OCI-LY7 (cell line): ENCODE measurements at regions not wholly inside any gene's neighbourhood (a gene's known extent, or its start where the extent isn't known, plus 50 kb on each side); places are given as distances from the start of the nearest gene placed in this dataset. TPM values are rescaled to one million over a fixed set of nuclear protein-coding genes. Genes with fewer than 3 reads are reported as not detected.

Experiments used
- BruUV-seq: library from RNA; stranded (reverse); fragments of 400-500 nt; replicated peaks from 2 replicates; lab custom pipeline; 2021; lab: Mats Ljungman, UMichigan
- CTCF ChIA-PET: fragments of 300-600 bp; sonication (Branson Sonifier 250); formaldehyde crosslinking; loops from one replicate; lab custom pipeline; 2022; ENCODE audit warnings: antibody characterized with exemption; ENCODE audit not compliant: unreplicated experiment; lab: Charles Lee
- POLR2A ChIA-PET: fragments of 300-600 bp; sonication (Branson Sonifier 250); formaldehyde crosslinking; loops from one replicate; lab custom pipeline; 2022; ENCODE audit warnings: antibody characterized with exemption; lab: Charles Lee
- DNase-seq: peaks from one replicate; pipeline ENCODE4 v3.0.0-alpha.2; 2015; ENCODE audit warnings: low spot score
- H2AFZ ChIP-seq: fragments of 200-600 bp; sonication (generic), shearing (Covaris generic); 2 replicates; pipeline ENCODE4 v1.6.1; 2014; ENCODE audit warnings: mild to moderate bottlenecking, antibody characterized with exemption, low read length, moderate library complexity
- H3K27ac ChIP-seq: fragments of 200-600 bp; sonication (generic); 2 replicates; pipeline ENCODE4 v1.5.1; 2014; ENCODE audit warnings: mixed run types, low read depth, mild to moderate bottlenecking, moderate library complexity, low read length, inconsistent platforms; ENCODE audit not compliant: poor library complexity, severe bottlenecking
- H3K36me3 ChIP-seq: fragments of 200-600 bp; sonication (generic); 2 replicates; pipeline ENCODE4 v1.6.1; 2014; ENCODE audit warnings: mild to moderate bottlenecking, antibody characterized with exemption, low read length, moderate library complexity, mixed read lengths; ENCODE audit not compliant: insufficient read depth
- H3K4me1 ChIP-seq: fragments of 200-600 bp; sonication (generic); 2 replicates; pipeline ENCODE4 v1.5.1; 2014; ENCODE audit warnings: mild to moderate bottlenecking, low read length; ENCODE audit not compliant: insufficient read depth, poor library complexity, severe bottlenecking
- H3K4me2 ChIP-seq: fragments of 200-600 bp; sonication (generic); 2 replicates; pipeline ENCODE4 v1.6.1; 2014; ENCODE audit warnings: mild to moderate bottlenecking, low read length
- H3K4me3 ChIP-seq: fragments of 200-600 bp; sonication (generic); 2 replicates; pipeline ENCODE4 v1.5.1; 2014; ENCODE audit warnings: mild to moderate bottlenecking, low read depth, low read length; ENCODE audit not compliant: poor library complexity, severe bottlenecking
- H3K79me2 ChIP-seq: fragments of 200-600 bp; sonication (generic); 2 replicates; pipeline ENCODE4 v1.6.1; 2016; ENCODE audit warnings: low read depth, mild to moderate bottlenecking, low read length, moderate library complexity, mixed read lengths; ENCODE audit not compliant: insufficient read depth
- H3K9me2 ChIP-seq: fragments of 200-600 bp; sonication (generic); 2 replicates; pipeline ENCODE4 v1.6.1; 2016; ENCODE audit warnings: mild to moderate bottlenecking, low read length, mixed read lengths; ENCODE audit not compliant: insufficient read depth
- H3K9me3 ChIP-seq: fragments of 200-600 bp; sonication (generic); 2 replicates; pipeline ENCODE4 v1.6.1; 2014; ENCODE audit warnings: mild to moderate bottlenecking, mixed run types, low read length, mixed read lengths
- H4K20me1 ChIP-seq: fragments of 200-600 bp; sonication (generic); 2 replicates; pipeline ENCODE4 v1.6.1; 2014; ENCODE audit warnings: mild to moderate bottlenecking, antibody characterized with exemption, low read length, moderate library complexity, mixed read lengths; ENCODE audit not compliant: insufficient read depth
- EZH2phosphoT487 ChIP-seq: fragments of 200-600 bp; sonication (generic); IDR thresholded peaks from 2 replicates; pipeline ENCODE4 v1.6.1; 2018; ENCODE audit warnings: low read depth, borderline replicate concordance, mild to moderate bottlenecking, mixed run types, antibody characterized with exemption, low read length, moderate library complexity, mixed read lengths
- intact Hi-C: fragments of 100-400 bp; cut with micrococcal nuclease; formaldehyde crosslinking; loops from one replicate; pipeline ENCODE4 v1.10.0; 2022; ENCODE audit not compliant: unreplicated experiment
- small RNA-seq: library from RNA; depleted of rRNA; stranded (forward); fragments of <200 nt; gene quantifications from one replicate; pipeline ENCODE3, GENCODE V24; 2014
- TF ChIP-seq, protein P1 (sequence below): fragments of 200-600 bp; sonication (generic); conservative IDR thresholded peaks from 2 replicates; pipeline ENCODE4 v1.5.1; 2014; ENCODE audit warnings: mild to moderate bottlenecking, antibody characterized with exemption, low read length, moderate library complexity, mixed read lengths

DNA sequence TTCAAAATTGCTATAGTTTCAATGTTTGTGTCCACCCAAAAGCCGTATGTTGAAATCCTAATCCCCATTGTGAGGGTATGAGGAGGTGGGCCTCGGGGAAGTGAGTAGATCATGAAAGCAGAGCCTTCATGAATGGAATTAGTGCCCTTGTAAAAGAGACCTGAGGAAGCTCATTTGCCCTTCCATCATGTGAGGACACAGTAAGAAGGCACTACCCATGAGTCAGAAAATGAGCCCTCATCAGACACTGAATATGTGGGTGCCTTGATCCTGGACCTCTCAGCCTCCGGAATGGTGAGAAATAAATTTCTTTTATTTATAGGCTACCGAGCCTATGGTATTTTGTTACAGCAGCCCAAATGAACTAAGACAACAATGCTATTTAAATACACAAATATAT is 57.7 kb upstream of the EFHC2 start:
- TF ChIP-seq EZH2phosphoT487 = no peak
- TF ChIP-seq, protein P1, sequence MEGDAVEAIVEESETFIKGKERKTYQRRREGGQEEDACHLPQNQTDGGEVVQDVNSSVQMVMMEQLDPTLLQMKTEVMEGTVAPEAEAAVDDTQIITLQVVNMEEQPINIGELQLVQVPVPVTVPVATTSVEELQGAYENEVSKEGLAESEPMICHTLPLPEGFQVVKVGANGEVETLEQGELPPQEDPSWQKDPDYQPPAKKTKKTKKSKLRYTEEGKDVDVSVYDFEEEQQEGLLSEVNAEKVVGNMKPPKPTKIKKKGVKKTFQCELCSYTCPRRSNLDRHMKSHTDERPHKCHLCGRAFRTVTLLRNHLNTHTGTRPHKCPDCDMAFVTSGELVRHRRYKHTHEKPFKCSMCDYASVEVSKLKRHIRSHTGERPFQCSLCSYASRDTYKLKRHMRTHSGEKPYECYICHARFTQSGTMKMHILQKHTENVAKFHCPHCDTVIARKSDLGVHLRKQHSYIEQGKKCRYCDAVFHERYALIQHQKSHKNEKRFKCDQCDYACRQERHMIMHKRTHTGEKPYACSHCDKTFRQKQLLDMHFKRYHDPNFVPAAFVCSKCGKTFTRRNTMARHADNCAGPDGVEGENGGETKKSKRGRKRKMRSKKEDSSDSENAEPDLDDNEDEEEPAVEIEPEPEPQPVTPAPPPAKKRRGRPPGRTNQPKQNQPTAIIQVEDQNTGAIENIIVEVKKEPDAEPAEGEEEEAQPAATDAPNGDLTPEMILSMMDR = no peak
- Histone ChIP-seq H3K9me2 (no peaks in the 10 kb centered on the region), H3K4me1 (no peaks in the 10 kb centered on the region), H3K36me3 (no peaks in the 10 kb centered on the region), H3K4me2 (no peak overlapping the region), H3K27ac (no peak overlapping the region), H3K79me2 (no peaks in the 10 kb centered on the region), H2AFZ (no peak overlapping the region), H3K9me3 (no peaks in the 10 kb centered on the region), H3K4me3 (no peak overlapping the region), H4K20me1 (no peaks in the 10 kb centered on the region)
- CTCF ChIA-PET = no interaction called here
- POLR2A ChIA-PET = interaction anchor here (0.7 kb wide), 1 partner anchor 527 kb away, joined by 3 read pairs; no protein-coding TSS in a partner anchor
- DNase-seq = no peak
- intact Hi-C loops = no loop called here
- no TSS peak for BruUV-seq

DNA sequence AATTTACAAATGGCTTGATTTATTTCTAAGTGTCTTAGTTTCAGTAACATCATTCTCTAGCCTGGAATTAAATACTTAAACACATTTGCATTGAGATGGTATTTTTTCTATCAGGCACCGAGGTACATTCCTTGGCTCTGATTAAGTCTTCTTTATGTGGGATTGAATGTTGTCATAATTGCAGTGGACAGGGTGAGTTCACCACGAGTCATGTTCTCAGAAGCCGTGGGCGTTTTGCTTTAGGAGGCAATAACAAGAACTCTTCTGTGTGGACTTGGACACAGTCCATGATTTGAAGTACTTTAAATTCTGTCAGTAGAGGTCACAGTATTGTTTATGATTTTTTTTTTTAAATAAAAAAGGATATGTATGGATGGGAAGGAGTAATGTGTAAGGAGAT is 57.1 kb upstream of the EFHC2 start:
- BruUV-seq = no TSS peak
- Histone ChIP-seq H3K4me2 (no peak overlapping the region), H3K9me2 (no peaks in the 10 kb centered on the region), H3K27ac (no peak overlapping the region), H3K36me3 (no peaks in the 10 kb centered on the region), H2AFZ (no peak overlapping the region), H3K4me3 (no peak overlapping the region), H4K20me1 (no peaks in the 10 kb centered on the region), H3K9me3 (no peaks in the 10 kb centered on the region), H3K4me1 (no peaks in the 10 kb centered on the region), H3K79me2 (no peaks in the 10 kb centered on the region)
- CTCF ChIA-PET = no interaction called here
- TF ChIP-seq, protein P1 = no peak
- no peak for TF ChIP-seq EZH2phosphoT487
- intact Hi-C loops = no loop called here
- POLR2A ChIA-PET = interaction anchor here (0.6 to 0.7 kb wide), 2 partner anchors 105 to 528 kb away, joined by 3 to 5 read pairs; no protein-coding TSS in a partner anchor
- DNase-seq = no peak

DNA sequence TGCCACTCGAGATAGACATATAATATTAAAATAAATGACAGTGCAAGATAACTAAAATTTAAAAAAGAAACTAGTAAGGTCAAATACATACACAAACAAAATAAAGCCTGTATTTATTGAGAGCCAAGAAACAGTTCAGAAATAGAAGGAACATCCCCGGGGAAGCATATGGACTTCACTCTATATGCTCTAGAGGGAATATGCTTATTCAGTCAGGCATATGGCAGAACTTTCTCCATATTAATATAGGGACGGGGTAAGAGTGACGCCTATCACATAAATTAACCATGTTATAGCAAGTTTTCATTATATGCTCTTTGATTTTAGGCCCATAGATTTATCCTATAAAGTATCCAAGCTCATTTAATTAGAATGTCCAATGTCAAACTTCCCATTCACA is 56.7 kb upstream of the EFHC2 start:
- ChIA-PET CTCF (no interaction called here), POLR2A (interaction anchor here (0.6 kb wide), 1 partner anchor 105 kb away, joined by 5 read pairs; no protein-coding TSS in a partner anchor)
- H3K36me3 ChIP-seq = no peaks in the 10 kb centered on the region
- TF ChIP-seq EZH2phosphoT487 = no peak
- TF ChIP-seq, protein P1 = no peak
- no peaks in the 10 kb centered on the region for H3K79me2 ChIP-seq
- H3K9me2 ChIP-seq = no peaks in the 10 kb centered on the region
- no peak overlapping the region for H3K27ac ChIP-seq
- no peak overlapping the region for H3K4me3 ChIP-seq
- BruUV-seq = no TSS peak
- no peaks in the 10 kb centered on the region for H4K20me1 ChIP-seq
- no peak for DNase-seq
- H3K4me2 ChIP-seq = no peak overlapping the region
- no peaks in the 10 kb centered on the region for H3K4me1 ChIP-seq
- H2AFZ ChIP-seq = no peak overlapping the region
- no peaks in the 10 kb centered on the region for H3K9me3 ChIP-seq
- intact Hi-C loops = no loop called here

Small RNA genes in the stretch of these regions (small RNA-seq; reads per million reads assigned to genes)
- not detected for gene RF00019
